HG03565 (cell line): ENCODE measurements at regions not wholly inside any gene's neighbourhood (a gene's known extent, or its start where the extent isn't known, plus 50 kb on each side); places are given as distances from the start of the nearest gene placed in this dataset.

Experiments
- ATAC-seq: cut with Tn5 transposase; IDR thresholded peaks from one replicate; pipeline ENCODE4 v1.9.1; 2021; ENCODE audit warnings: mild to moderate bottlenecking, moderate library complexity; ENCODE audit not compliant: unreplicated experiment

GRCh38 chr19:16022251-16022650 lies 54.0 kb upstream of the TPM4 start:
- no peak for ATAC-seq

- ATAC-seq, result no peak
Measured at GRCh38 chr19:16022681-16023080, 53.6 kb upstream of the TPM4 start.

GRCh38 chr19:16023146-16023915 lies 53.0 kb upstream of the TPM4 start:
- ATAC-seq, result no peak

- ATAC-seq, result no peak
Measured at GRCh38 chr19:16024266-16025107, 51.8 kb upstream of the TPM4 start.

- no peak for ATAC-seq
Measured at GRCh38 chr19:16025108-16026101, 50.9 kb upstream of the TPM4 start.

- ATAC-seq, result no peak
Measured at GRCh38 chr19:16026131-16026530, 50.2 kb upstream of the TPM4 start.
